Mesenchymal stem cell (in vitro differentiated cells and primary cell): ENCODE measurements at regions not wholly inside any gene's neighbourhood (a gene's known extent, or its start where the extent isn't known, plus 50 kb on each side); places are given as distances from the start of the nearest gene placed in this dataset.

Experiments used
- DNase-seq: peaks from one replicate; pipeline ENCODE4 v3.0.0-alpha.2; 2013
- H2AFZ ChIP-seq: one replicate; pipeline ENCODE4 v1.6.1; 2013; ENCODE audit warnings: low read depth, mild to moderate bottlenecking, control low read depth, inconsistent platforms, low read length, moderate library complexity
- H2AK5ac ChIP-seq: 2 replicates; pipeline ENCODE4 v1.6.1; 2013; ENCODE audit warnings: low read length, moderate library complexity, mild to moderate bottlenecking, inconsistent platforms; ENCODE audit not compliant: severe bottlenecking
- H2BK120ac ChIP-seq: one replicate; pipeline ENCODE4 v1.6.1; 2013; ENCODE audit warnings: low read depth, mild to moderate bottlenecking, inconsistent platforms, low read length, moderate library complexity
- H2BK12ac ChIP-seq, 2 experiments: one replicate each; pipeline ENCODE4 v1.6.1; 2013; ENCODE audit warnings: inconsistent platforms in 2 of 2, low read length in 2 of 2, mild to moderate bottlenecking in 2 of 2, moderate library complexity in 2 of 2, control low read depth in 1 of 2
- H2BK15ac ChIP-seq: one replicate; pipeline ENCODE4 v1.6.1; 2013; ENCODE audit warnings: mild to moderate bottlenecking, low read depth, inconsistent platforms; ENCODE audit not compliant: poor library complexity, severe bottlenecking
- H2BK5ac ChIP-seq: 2 replicates; pipeline ENCODE4 v1.6.1; 2013; ENCODE audit warnings: low read depth, mild to moderate bottlenecking, low read length, control low read depth, inconsistent platforms; ENCODE audit not compliant: poor library complexity, severe bottlenecking
- H3K14ac ChIP-seq, 2 experiments: one replicate each; pipeline ENCODE4 v1.6.1; 2013; ENCODE audit warnings: inconsistent platforms in 2 of 2, low read length in 2 of 2, control low read depth in 1 of 2, mild to moderate bottlenecking in 1 of 2, moderate library complexity in 1 of 2
- H3K18ac ChIP-seq, 2 experiments: one replicate each; pipeline ENCODE4 v1.6.1; 2013; ENCODE audit warnings: inconsistent platforms in 2 of 2, low read length in 2 of 2, control low read depth in 1 of 2, low read depth in 1 of 2, mild to moderate bottlenecking in 1 of 2
- H3K23ac ChIP-seq, 2 experiments: one replicate each; pipeline ENCODE4 v1.6.1; 2013; ENCODE audit warnings: inconsistent platforms in 2 of 2, low read length in 2 of 2, mild to moderate bottlenecking in 2 of 2, moderate library complexity in 2 of 2, control low read depth in 1 of 2
- H3K27ac ChIP-seq: 2 replicates; pipeline ENCODE4 v1.5.1; 2013; ENCODE audit warnings: mild to moderate bottlenecking, moderate library complexity, low read length, control low read depth, inconsistent platforms; ENCODE audit not compliant: poor library complexity, severe bottlenecking
- H3K27me3 ChIP-seq, 2 experiments: 2 replicates each; pipeline versions ENCODE4 v1.6.1 to v1.7.0; 2013; ENCODE audit warnings: low read length in 2 of 2, mild to moderate bottlenecking in 2 of 2, moderate library complexity in 2 of 2, control low read depth in 1 of 2, inconsistent platforms in 1 of 2; ENCODE audit not compliant: control insufficient read depth in 1 of 2, insufficient read depth in 1 of 2
- H3K36me3 ChIP-seq, 2 experiments: 2 replicates each; pipeline versions ENCODE4 v1.6.1 to v1.7.0; 2013; ENCODE audit warnings: low read length in 2 of 2, control low read depth in 1 of 2, inconsistent platforms in 1 of 2, low read depth in 1 of 2, mild to moderate bottlenecking in 1 of 2; ENCODE audit not compliant: insufficient read depth in 2 of 2, control insufficient read depth in 1 of 2
- H3K4ac ChIP-seq, 2 experiments: one replicate each; pipeline ENCODE4 v1.6.1; 2013; ENCODE audit warnings: inconsistent platforms in 2 of 2, low read length in 2 of 2, mild to moderate bottlenecking in 2 of 2, moderate library complexity in 2 of 2, control low read depth in 1 of 2, low read depth in 1 of 2
- H3K4me1 ChIP-seq: 2 replicates; pipeline ENCODE4 v1.6.1; 2013; ENCODE audit warnings: low read depth, low read length, control low read depth; ENCODE audit not compliant: control insufficient read depth, insufficient read depth
- H3K4me2 ChIP-seq: 2 replicates; pipeline ENCODE4 v1.6.1; 2013; ENCODE audit warnings: low read length, mild to moderate bottlenecking, inconsistent platforms; ENCODE audit not compliant: poor library complexity, severe bottlenecking
- H3K4me3 ChIP-seq, 2 experiments: 2 replicates each; pipeline versions ENCODE4 v1.5.1 to v1.7.0; 2013; ENCODE audit warnings: low read length in 2 of 2, mild to moderate bottlenecking in 2 of 2, control low read depth in 1 of 2, low read depth in 1 of 2; ENCODE audit not compliant: insufficient read depth in 1 of 2
- H3K79me1 ChIP-seq: replicated peaks from 2 replicates; pipeline ENCODE4 v1.6.1; 2013; ENCODE audit warnings: mild to moderate bottlenecking, control low read depth, low read length, inconsistent platforms; ENCODE audit not compliant: poor library complexity, severe bottlenecking
- H3K9ac ChIP-seq: 2 replicates; pipeline ENCODE4 v1.7.0; 2013; ENCODE audit warnings: mild to moderate bottlenecking, low read length, moderate library complexity
- H3K9me3 ChIP-seq: 2 replicates; pipeline ENCODE4 v1.7.0; 2013; ENCODE audit warnings: mild to moderate bottlenecking, low read length; ENCODE audit not compliant: control insufficient read depth
- H4K8ac ChIP-seq: one replicate; pipeline ENCODE4 v1.6.1; 2013; ENCODE audit warnings: inconsistent platforms, mild to moderate bottlenecking, low read length, moderate library complexity
- H4K91ac ChIP-seq: one replicate; pipeline ENCODE4 v1.6.1; 2013; ENCODE audit warnings: mild to moderate bottlenecking, low read length, inconsistent platforms
- WGBS: methylation state at CpG from one replicate; pipeline ENCODE4 v1.1.7; 2013; ENCODE audit warnings: mixed read lengths; 5-methylcytosine and 5-hydroxymethylcytosine counted together

DNA sequence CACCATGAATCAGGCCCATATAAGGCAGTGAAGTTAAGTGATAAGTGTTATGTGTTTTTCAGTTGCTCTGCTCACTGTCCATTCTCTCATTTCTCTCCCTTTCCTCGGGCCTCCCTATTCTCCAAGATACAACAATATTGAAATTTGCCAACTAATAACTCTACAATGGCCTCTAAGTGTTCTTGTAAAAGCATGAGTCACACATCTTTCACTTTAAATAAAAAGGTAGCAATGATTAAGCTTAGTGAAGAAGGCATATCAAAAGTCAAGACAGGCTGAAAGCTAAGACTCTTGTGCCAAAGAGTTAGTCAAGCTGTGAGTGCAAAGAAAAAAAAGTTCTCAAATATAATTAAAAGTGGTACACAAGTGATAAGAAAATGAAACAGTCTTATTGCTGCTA is 675.4 kb downstream of the OTOL1 start:
- WGBS, result 60% methylated on average over 1 of the region's 1 CpG
- no peak overlapping the region for H2BK120ac ChIP-seq
- H3K79me1 ChIP-seq, result no peaks in the 10 kb centered on the region
- H3K14ac ChIP-seq, result no peak overlapping the region
- no peak overlapping the region for H2BK12ac ChIP-seq
- H2AK5ac ChIP-seq, result no peak overlapping the region
- no peak overlapping the region for H3K4me2 ChIP-seq
- no peak overlapping the region for H4K8ac ChIP-seq
- peaks cover 12% of the 10 kb centered on the region for H3K9me3 ChIP-seq
- H2BK5ac ChIP-seq, result no peak overlapping the region
- H3K4me3 ChIP-seq, result no peak overlapping the region
- H4K91ac ChIP-seq, result no peak overlapping the region
- H3K9ac ChIP-seq, result no peak overlapping the region
- no peak overlapping the region for H3K4ac ChIP-seq
- no peak overlapping the region for H3K27ac ChIP-seq
- no peak overlapping the region for H3K23ac ChIP-seq
- no peak overlapping the region for H2BK15ac ChIP-seq
- no peak for DNase-seq
- no peaks in the 10 kb centered on the region for H3K27me3 ChIP-seq
- no peak overlapping the region for H3K18ac ChIP-seq
- no peak overlapping the region for H2AFZ ChIP-seq
- H3K36me3 ChIP-seq, result no peaks in the 10 kb centered on the region
- no peaks in the 10 kb centered on the region for H3K4me1 ChIP-seq

DNA sequence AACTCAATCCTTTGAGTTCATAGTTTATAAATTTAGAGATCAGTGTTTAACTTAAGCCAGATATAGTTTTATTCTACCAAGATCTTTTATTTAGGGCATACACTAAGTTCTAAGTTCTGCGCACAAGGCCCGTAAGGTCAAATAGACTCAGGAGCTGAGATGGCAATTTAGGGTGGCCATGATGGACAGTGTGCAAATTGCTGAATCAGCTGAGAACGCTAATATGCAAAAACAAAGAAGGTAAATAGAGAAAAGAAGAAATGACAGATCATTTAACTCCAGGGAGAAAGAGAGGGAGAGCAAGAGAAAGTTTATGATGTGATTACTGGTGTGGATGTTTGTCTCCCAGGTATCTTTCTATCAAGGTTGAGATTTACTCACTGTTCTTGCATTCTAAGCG is 678.5 kb downstream of the OTOL1 start:
- 96% methylated on average over 3 of the region's 4 CpGs for WGBS
- no peak overlapping the region for H2BK5ac ChIP-seq
- no peaks in the 10 kb centered on the region for H3K27me3 ChIP-seq
- H3K4me2 ChIP-seq, result no peak overlapping the region
- H4K91ac ChIP-seq, result no peak overlapping the region
- no peak overlapping the region for H3K23ac ChIP-seq
- no peak overlapping the region for H3K14ac ChIP-seq
- H3K27ac ChIP-seq, result no peak overlapping the region
- H2BK120ac ChIP-seq, result no peak overlapping the region
- no peaks in the 10 kb centered on the region for H3K4me1 ChIP-seq
- H3K79me1 ChIP-seq, result no peaks in the 10 kb centered on the region
- no peak overlapping the region for H3K9ac ChIP-seq
- H3K18ac ChIP-seq, result no peak overlapping the region
- no peak for DNase-seq
- no peak overlapping the region for H3K4ac ChIP-seq
- H3K9me3 ChIP-seq, result peaks cover 12% of the 10 kb centered on the region
- H2BK12ac ChIP-seq, result no peak overlapping the region
- no peak overlapping the region for H4K8ac ChIP-seq
- no peak overlapping the region for H2AFZ ChIP-seq
- H3K4me3 ChIP-seq, result no peak overlapping the region
- H2AK5ac ChIP-seq, result no peak overlapping the region
- H2BK15ac ChIP-seq, result no peak overlapping the region
- no peaks in the 10 kb centered on the region for H3K36me3 ChIP-seq

DNA sequence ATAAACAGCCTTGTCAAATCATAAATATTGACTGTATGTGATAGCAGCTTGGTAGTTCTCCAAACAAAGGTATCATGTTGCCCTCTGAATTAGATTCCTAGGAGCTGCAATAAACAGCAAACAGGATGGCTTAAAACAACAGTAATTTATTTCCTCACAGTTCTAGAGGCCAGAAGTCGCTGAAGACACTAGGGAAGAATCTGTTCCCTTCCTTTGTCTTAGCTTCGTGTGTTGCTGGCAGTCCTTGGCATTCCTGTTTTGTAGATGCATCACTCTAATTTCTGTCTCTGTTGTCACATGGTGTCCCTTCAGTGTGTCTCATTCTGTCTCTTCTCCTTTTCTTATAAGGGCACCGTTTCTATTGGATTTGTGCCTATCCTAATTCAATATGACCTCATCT is 679.3 kb downstream of the OTOL1 start:
- no peaks in the 10 kb centered on the region for H3K36me3 ChIP-seq
- no peaks in the 10 kb centered on the region for H3K79me1 ChIP-seq
- H3K27me3 ChIP-seq, result no peaks in the 10 kb centered on the region
- no peak overlapping the region for H2AK5ac ChIP-seq
- no peak overlapping the region for H3K4ac ChIP-seq
- H2BK15ac ChIP-seq, result no peak overlapping the region
- no peak overlapping the region for H2BK5ac ChIP-seq
- no peaks in the 10 kb centered on the region for H3K4me1 ChIP-seq
- WGBS, result 84% methylated on average over 3 of the region's 3 CpGs
- no peak overlapping the region for H4K91ac ChIP-seq
- no peak overlapping the region for H2BK120ac ChIP-seq
- H2BK12ac ChIP-seq, result no peak overlapping the region
- no peak overlapping the region for H3K9ac ChIP-seq
- no peak overlapping the region for H3K27ac ChIP-seq
- H2AFZ ChIP-seq, result no peak overlapping the region
- DNase-seq, result no peak
- no peak overlapping the region for H3K14ac ChIP-seq
- H3K4me2 ChIP-seq, result no peak overlapping the region
- H3K23ac ChIP-seq, result no peak overlapping the region
- peaks cover 12% of the 10 kb centered on the region for H3K9me3 ChIP-seq
- no peak overlapping the region for H3K18ac ChIP-seq
- H4K8ac ChIP-seq, result no peak overlapping the region
- H3K4me3 ChIP-seq, result no peak overlapping the region

DNA sequence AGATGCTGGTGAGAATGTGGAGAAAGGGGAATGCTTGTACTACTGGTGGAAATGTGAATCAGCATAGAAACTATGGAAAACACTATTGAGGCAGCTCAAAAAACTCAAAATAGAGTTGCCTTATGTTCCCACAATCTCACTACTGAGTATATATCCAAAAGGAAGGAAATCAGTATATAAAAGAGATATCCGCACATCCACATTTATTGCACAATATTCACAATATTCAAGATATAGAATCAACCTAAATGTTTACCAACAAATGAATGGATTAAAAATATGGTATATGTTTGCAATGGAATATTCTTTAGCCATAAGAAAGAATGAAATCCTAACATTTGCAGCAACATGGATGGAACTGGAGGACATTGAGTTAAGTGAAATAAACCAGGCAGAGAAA is 686.8 kb downstream of the OTOL1 start:
- no peak overlapping the region for H3K14ac ChIP-seq
- H2AFZ ChIP-seq, result no peak overlapping the region
- no peaks in the 10 kb centered on the region for H3K9me3 ChIP-seq
- no CpG with 5 or more reads among the region's 1 CpG for WGBS
- H2BK12ac ChIP-seq, result no peak overlapping the region
- H3K4me2 ChIP-seq, result no peak overlapping the region
- no peak overlapping the region for H2BK120ac ChIP-seq
- no peak overlapping the region for H4K91ac ChIP-seq
- no peaks in the 10 kb centered on the region for H3K4me1 ChIP-seq
- no peak overlapping the region for H3K27ac ChIP-seq
- no peak overlapping the region for H3K4ac ChIP-seq
- no peak overlapping the region for H4K8ac ChIP-seq
- H3K36me3 ChIP-seq, result no peaks in the 10 kb centered on the region
- H3K27me3 ChIP-seq, result no peaks in the 10 kb centered on the region
- no peak for DNase-seq
- no peak overlapping the region for H2BK15ac ChIP-seq
- no peak overlapping the region for H3K23ac ChIP-seq
- no peak overlapping the region for H2AK5ac ChIP-seq
- no peak overlapping the region for H3K4me3 ChIP-seq
- H3K18ac ChIP-seq, result no peak overlapping the region
- H2BK5ac ChIP-seq, result no peak overlapping the region
- no peaks in the 10 kb centered on the region for H3K79me1 ChIP-seq
- H3K9ac ChIP-seq, result no peak overlapping the region
